Activated B cell treated with CpG ODN at 0.5 μM for 24 hours (primary cell): ENCODE measurements at regions not wholly inside any gene's neighbourhood (a gene's known extent, or its start where the extent isn't known, plus 50 kb on each side); places are given as distances from the start of the nearest gene placed in this dataset.

Experiments used
- ATAC-seq: fragments of 200-7000 bp; cut with Tn5 transposase; one replicate; pipeline ENCODE4 v1.10.0; 2021; ENCODE audit warnings: low read depth, mild to moderate bottlenecking, moderate library complexity
- CTCF ChIA-PET: fragments of 350-600 bp; sonication (Branson Sonifier 250); formaldehyde crosslinking; loops from one replicate; lab custom pipeline; 2021; ENCODE audit warnings: antibody characterized with exemption; lab: Charles Lee
- POLR2A ChIA-PET: fragments of 350-600 bp; sonication (Branson Sonifier 250); formaldehyde crosslinking; loops from one replicate; lab custom pipeline; 2021; ENCODE audit warnings: antibody characterized with exemption; lab: Charles Lee
- DNase-seq: peaks from one replicate; pipeline ENCODE4 v3.0.0; 2022
- H3K27ac Mint-ChIP-seq: one replicate; pipeline ENCODE4 v1.8.0; 2020; ENCODE audit warnings: mixed read lengths
- H3K27me3 Mint-ChIP-seq: one replicate; pipeline ENCODE4 v1.8.0; 2021; ENCODE audit warnings: mixed read lengths
- H3K36me3 Mint-ChIP-seq: one replicate; pipeline ENCODE4 v1.8.0; 2021; ENCODE audit warnings: low read depth, mixed read lengths
- H3K4me1 Mint-ChIP-seq: one replicate; pipeline ENCODE4 v1.8.0; 2021; ENCODE audit warnings: mixed read lengths
- H3K4me3 Mint-ChIP-seq: one replicate; pipeline ENCODE4 v1.8.0; 2020; ENCODE audit warnings: mild to moderate bottlenecking, mixed read lengths
- H3K9me3 Mint-ChIP-seq: one replicate; pipeline ENCODE4 v1.8.0; 2020; ENCODE audit warnings: mixed read lengths
- CTCF ChIP-seq: fragments of 200-600 bp; IDR thresholded peaks from one replicate; pipeline ENCODE4 v1.8.0; 2022; ENCODE audit warnings: antibody characterized with exemption, mild to moderate bottlenecking
- intact Hi-C: fragments of 100-400 bp; cut with micrococcal nuclease; formaldehyde crosslinking; loops from one replicate; pipeline ENCODE4 v1.15.1; 2024

GRCh38 chr5:87004101-87004500 lies 263.6 kb upstream of the RASA1 start:
- ChIA-PET POLR2A (interaction anchor here (0.7 kb wide), 1 partner anchor 59 kb away, joined by 3 read pairs; no protein-coding TSS in a partner anchor), CTCF (no interaction called here)
- H3K27me3 Mint-ChIP-seq, result peaks cover 6% of the 10 kb centered on the region
- no peak overlapping the region for H3K4me3 Mint-ChIP-seq
- H3K36me3 Mint-ChIP-seq, result no peaks in the 10 kb centered on the region
- H3K9me3 Mint-ChIP-seq, result no peaks in the 10 kb centered on the region
- TF ChIP-seq CTCF, result no peak
- intact Hi-C loops, result no loop called here
- DNase-seq (no peak), ATAC-seq (no peak)
- no peak overlapping the region for H3K27ac Mint-ChIP-seq
- no peaks in the 10 kb centered on the region for H3K4me1 Mint-ChIP-seq

GRCh38 chr5:87007737-87008136 lies 259.9 kb upstream of the RASA1 start:
- H3K27ac Mint-ChIP-seq, result no peak overlapping the region
- no peaks in the 10 kb centered on the region for H3K27me3 Mint-ChIP-seq
- H3K4me3 Mint-ChIP-seq, result no peak overlapping the region
- intact Hi-C loops, result no loop called here
- no peaks in the 10 kb centered on the region for H3K9me3 Mint-ChIP-seq
- ATAC-seq, result no peak
- TF ChIP-seq CTCF, result no peak
- ChIA-PET CTCF (no interaction called here), POLR2A (no interaction called here)
- DNase-seq, result no peak
- no peaks in the 10 kb centered on the region for H3K36me3 Mint-ChIP-seq
- no peaks in the 10 kb centered on the region for H3K4me1 Mint-ChIP-seq

- intact Hi-C loops, result no loop called here
- DNase-seq (no peak), ATAC-seq (no peak)
- Mint-ChIP-seq H3K4me1 (no peaks in the 10 kb centered on the region), H3K27ac (no peak overlapping the region), H3K4me3 (no peak overlapping the region), H3K27me3 (no peaks in the 10 kb centered on the region), H3K9me3 (no peaks in the 10 kb centered on the region), H3K36me3 (no peaks in the 10 kb centered on the region)
- POLR2A ChIA-PET, result no interaction called here
- TF ChIP-seq CTCF, result no peak
- CTCF ChIA-PET, result no interaction called here
Observed at GRCh38 chr5:87008751-87009560, 258.7 kb upstream of the RASA1 start.

- no peaks in the 10 kb centered on the region for H3K36me3 Mint-ChIP-seq
Observed at GRCh38 chr5:87010736-87011135, 256.9 kb upstream of the RASA1 start.

GRCh38 chr5:87015901-87016300 lies 251.8 kb upstream of the RASA1 start:
- H3K27ac Mint-ChIP-seq, result no peak overlapping the region
- CTCF ChIA-PET, result no interaction called here

More at GRCh38 chr5:87010736-87011135, 256.9 kb upstream of the RASA1 start:
- ATAC-seq, result no peak
- no peak for TF ChIP-seq CTCF
- CTCF ChIA-PET, result interaction anchor here (1.2 kb wide), 1 partner anchor 389 kb away, joined by 4 read pairs; no protein-coding TSS in a partner anchor
- no peak overlapping the region for H3K27ac Mint-ChIP-seq
- H3K4me1 Mint-ChIP-seq, result no peaks in the 10 kb centered on the region
- no peaks in the 10 kb centered on the region for H3K9me3 Mint-ChIP-seq
- no peak for DNase-seq
- intact Hi-C loops, result no loop called here
- POLR2A ChIA-PET, result no interaction called here
- no peak overlapping the region for H3K4me3 Mint-ChIP-seq
- H3K27me3 Mint-ChIP-seq, result no peaks in the 10 kb centered on the region

More at GRCh38 chr5:87015901-87016300, 251.8 kb upstream of the RASA1 start:
- Mint-ChIP-seq H3K27me3 (no peaks in the 10 kb centered on the region), H3K36me3 (no peaks in the 10 kb centered on the region), H3K9me3 (no peaks in the 10 kb centered on the region), H3K4me1 (peaks cover 12% of the 10 kb centered on the region), H3K4me3 (no peak overlapping the region)
- ATAC-seq (no peak), DNase-seq (no peak)
- intact Hi-C loops, result no loop called here
- no peak for TF ChIP-seq CTCF
- POLR2A ChIA-PET, result no interaction called here
